BLaER1 (cell line): ENCODE measurements at regions not wholly inside any gene's neighbourhood (a gene's known extent, or its start where the extent isn't known, plus 50 kb on each side); places are given as distances from the start of the nearest gene placed in this dataset.

Source experiments
- H3K27ac ChIP-seq: shearing (Covaris generic); formaldehyde crosslinking; 2 replicates; pipeline ENCODE4 v1.8.1; 2022
- H3K27me3 ChIP-seq: shearing (Covaris generic); formaldehyde crosslinking; 2 replicates; pipeline ENCODE4 v1.8.1; 2022
- H3K36me3 ChIP-seq: shearing (Covaris generic); formaldehyde crosslinking; 2 replicates; pipeline ENCODE4 v1.8.1; 2022
- H3K4me1 ChIP-seq: shearing (Covaris generic); formaldehyde crosslinking; 2 replicates; pipeline ENCODE4 v1.8.1; 2022
- H3K4me2 ChIP-seq: shearing (Covaris generic); formaldehyde crosslinking; 2 replicates; pipeline ENCODE4 v1.8.1; 2022
- H3K4me3 ChIP-seq: shearing (Covaris generic); formaldehyde crosslinking; 2 replicates; pipeline ENCODE4 v1.8.1; 2022
- H3K9ac ChIP-seq: shearing (Covaris generic); formaldehyde crosslinking; 2 replicates; pipeline ENCODE4 v1.8.1; 2022
- H3K9me3 ChIP-seq: shearing (Covaris generic); formaldehyde crosslinking; 2 replicates; pipeline ENCODE4 v1.8.1; 2022
- H4K20me1 ChIP-seq: shearing (Covaris generic); formaldehyde crosslinking; 2 replicates; pipeline ENCODE4 v1.8.1; 2022
- Cebpa-rat ChIP-seq: shearing (Covaris generic); IDR thresholded peaks from 2 replicates; pipeline ENCODE4 v1.8.1; 2022

DNA sequence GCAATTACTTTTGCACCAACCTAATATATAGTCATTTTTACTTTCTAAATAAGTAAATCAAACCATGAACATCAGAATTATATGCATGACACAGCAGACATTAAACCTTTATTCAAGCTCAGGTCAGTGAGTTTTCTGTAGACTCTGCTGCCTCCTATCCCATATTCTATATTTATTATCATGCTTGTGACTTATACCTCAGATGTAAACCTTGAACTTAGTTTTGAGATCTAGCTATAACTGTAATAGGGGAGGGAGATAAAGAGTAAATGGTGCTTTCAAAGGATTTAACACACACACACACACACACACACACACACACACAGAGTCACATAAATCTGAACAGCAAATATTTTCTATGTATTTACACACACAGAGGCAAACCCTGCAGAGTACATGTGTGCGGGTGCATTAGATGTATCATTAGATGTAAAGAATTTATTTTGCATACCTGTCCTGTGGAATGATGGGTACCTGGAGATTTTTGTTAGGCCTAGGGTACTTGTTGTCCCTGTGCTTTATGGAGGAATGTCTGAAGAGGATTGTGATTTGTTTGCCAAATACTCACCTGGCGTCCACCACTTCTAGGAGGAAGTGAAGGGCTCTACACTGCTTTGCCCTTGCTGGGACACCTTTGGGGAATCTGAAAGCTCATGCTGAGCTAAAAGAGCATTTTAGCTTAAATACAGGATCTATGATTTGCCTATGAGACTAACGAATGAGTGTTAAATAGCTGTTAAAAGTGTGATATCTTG is 521.9 kb downstream of the KLF5 start:
- no peak overlapping the region for H3K9ac ChIP-seq
- H3K4me2 ChIP-seq: no peak overlapping the region
- H3K27ac ChIP-seq: no peak overlapping the region
- H3K4me3 ChIP-seq: no peak overlapping the region
- H4K20me1 ChIP-seq: no peaks in the 10 kb centered on the region
- no peak for TF ChIP-seq Cebpa-rat
- H3K36me3 ChIP-seq: no peaks in the 10 kb centered on the region
- H3K27me3 ChIP-seq: no peaks in the 10 kb centered on the region
- no peaks in the 10 kb centered on the region for H3K4me1 ChIP-seq
- H3K9me3 ChIP-seq: no peaks in the 10 kb centered on the region

DNA sequence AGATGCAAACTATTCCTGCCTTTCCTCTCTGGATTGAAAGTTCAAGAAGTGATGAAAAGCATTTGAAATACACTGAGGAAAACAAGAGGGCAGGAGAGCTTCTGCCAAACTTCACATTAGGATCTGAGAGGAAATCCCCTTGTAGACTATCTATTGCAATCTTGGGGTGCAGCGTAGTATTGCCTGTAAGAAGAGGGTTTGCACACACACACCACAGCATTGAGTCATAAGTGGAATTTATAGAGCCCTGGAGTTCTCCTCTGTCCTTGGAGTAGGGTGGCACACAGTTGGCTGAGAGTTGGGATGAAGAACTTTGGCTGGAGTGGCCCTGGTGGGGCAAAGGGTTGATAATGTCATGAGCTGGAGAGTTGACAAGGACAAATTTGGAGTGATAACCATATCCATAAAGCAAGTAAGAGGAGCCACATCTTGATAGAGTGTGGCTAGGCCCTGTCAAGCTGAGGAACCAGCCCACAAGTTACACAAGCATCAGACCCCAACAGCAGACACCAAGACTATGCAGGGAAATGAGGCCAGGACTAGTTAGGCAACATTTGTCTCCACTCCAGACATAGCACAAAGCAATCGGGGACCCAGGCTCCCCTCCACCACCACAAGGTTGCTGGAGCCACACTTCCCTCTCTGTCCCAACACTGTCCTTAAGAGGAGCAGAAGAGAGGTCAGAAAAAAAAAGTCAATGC is 520.9 kb downstream of the KLF5 start:
- Histone ChIP-seq H3K36me3 (no peaks in the 10 kb centered on the region), H4K20me1 (no peaks in the 10 kb centered on the region), H3K4me1 (no peaks in the 10 kb centered on the region), H3K27ac (no peak overlapping the region), H3K4me3 (no peak overlapping the region), H3K9me3 (no peaks in the 10 kb centered on the region), H3K27me3 (no peaks in the 10 kb centered on the region), H3K9ac (no peak overlapping the region), H3K4me2 (no peak overlapping the region)
- no peak for TF ChIP-seq Cebpa-rat

DNA sequence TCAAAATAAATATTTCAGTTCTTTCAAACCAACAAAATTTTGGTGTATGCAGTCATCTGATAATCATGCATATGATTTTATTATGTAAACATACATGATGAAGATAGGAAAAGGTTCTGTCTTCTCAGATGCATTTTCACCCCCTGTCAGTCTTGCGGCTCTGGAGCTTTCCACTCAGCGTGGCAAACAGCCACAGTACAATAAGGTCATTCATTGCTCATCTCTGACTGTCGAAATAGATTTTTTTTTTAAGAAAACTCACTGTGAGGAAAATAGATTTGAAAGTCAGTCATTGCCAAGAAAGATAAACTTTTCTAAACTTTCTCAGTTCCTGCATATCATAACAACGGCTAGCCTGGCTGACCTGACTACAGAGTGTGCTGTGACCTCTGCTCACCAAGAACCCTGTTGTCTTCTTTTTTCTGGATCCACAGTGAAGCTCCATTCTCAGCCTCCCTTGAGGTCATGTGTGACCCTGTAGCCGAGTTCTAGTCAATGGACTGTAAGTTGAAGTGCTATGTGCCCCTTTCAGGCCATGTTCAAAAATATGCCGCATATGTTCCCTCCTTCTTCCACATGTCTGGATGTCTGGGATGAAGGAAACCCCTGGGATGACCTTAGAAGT is 519.6 kb downstream of the KLF5 start:
- no peaks in the 10 kb centered on the region for H3K27me3 ChIP-seq
- no peaks in the 10 kb centered on the region for H3K36me3 ChIP-seq
- 0 out of 2 replicates have a peak, but pooled peaks cover 3% of the 10 kb centered on the region for H3K9me3 ChIP-seq
- no peaks in the 10 kb centered on the region for H3K4me1 ChIP-seq
- no peak overlapping the region for H3K4me3 ChIP-seq
- H3K4me2 ChIP-seq: no peak overlapping the region
- H3K27ac ChIP-seq: no peak overlapping the region
- no peaks in the 10 kb centered on the region for H4K20me1 ChIP-seq
- H3K9ac ChIP-seq: no peak overlapping the region
- TF ChIP-seq Cebpa-rat: no peak

DNA sequence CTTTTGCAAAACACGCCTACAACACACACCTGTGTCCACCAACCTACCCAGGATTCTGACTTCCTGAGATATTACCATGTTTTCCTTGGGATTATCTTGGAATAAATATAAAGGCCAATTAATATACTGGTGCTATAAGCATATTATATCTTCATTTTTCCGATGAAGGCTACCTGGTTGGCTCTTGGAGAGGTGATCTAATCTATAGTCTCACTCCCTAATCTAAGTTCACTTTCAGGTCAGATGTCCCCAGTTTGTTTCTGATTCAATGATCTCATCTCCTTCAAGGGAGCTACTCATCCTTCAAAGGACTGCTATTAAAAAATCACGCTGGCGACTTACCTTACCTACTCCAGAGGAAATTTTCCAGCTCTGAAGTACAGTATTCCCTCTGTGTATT is 517.5 kb downstream of the KLF5 start:
- H3K27me3 ChIP-seq: no peaks in the 10 kb centered on the region
- 0 out of 2 replicates have a peak, but pooled peaks cover 3% of the 10 kb centered on the region for H3K9me3 ChIP-seq
- no peaks in the 10 kb centered on the region for H3K36me3 ChIP-seq
- no peak for TF ChIP-seq Cebpa-rat
- H3K4me2 ChIP-seq: no peak overlapping the region
- no peak overlapping the region for H3K9ac ChIP-seq
- H3K4me1 ChIP-seq: no peaks in the 10 kb centered on the region
- H4K20me1 ChIP-seq: no peaks in the 10 kb centered on the region
- H3K27ac ChIP-seq: no peak overlapping the region
- H3K4me3 ChIP-seq: no peak overlapping the region

DNA sequence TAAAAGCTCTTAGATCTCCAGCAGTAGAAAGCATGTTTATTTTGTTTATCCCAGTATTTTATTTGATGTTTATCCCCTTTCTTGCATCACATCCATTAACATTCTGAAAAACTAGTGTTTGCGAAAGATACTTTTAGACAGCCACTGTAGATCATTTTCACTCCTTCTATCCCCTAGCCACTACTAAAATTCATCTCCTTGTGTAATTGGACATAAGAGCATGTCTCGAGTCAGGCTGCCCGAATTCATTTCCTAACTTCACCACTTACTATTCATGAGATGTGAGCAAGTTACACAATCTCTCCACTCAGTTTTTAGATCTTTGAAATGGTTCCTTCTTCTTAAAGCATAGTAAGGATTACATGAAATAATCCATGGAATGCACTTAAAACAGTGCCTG is 514.0 kb downstream of the KLF5 start:
- Histone ChIP-seq H3K4me2 (no peak overlapping the region), H3K4me3 (no peak overlapping the region), H3K27me3 (no peaks in the 10 kb centered on the region), H3K27ac (no peak overlapping the region), H3K4me1 (no peaks in the 10 kb centered on the region), H3K9me3 (0 out of 2 replicates have a peak, but pooled peaks cover 3% of the 10 kb centered on the region), H3K9ac (no peak overlapping the region), H3K36me3 (no peaks in the 10 kb centered on the region), H4K20me1 (no peaks in the 10 kb centered on the region)
- TF ChIP-seq Cebpa-rat: no peak

DNA sequence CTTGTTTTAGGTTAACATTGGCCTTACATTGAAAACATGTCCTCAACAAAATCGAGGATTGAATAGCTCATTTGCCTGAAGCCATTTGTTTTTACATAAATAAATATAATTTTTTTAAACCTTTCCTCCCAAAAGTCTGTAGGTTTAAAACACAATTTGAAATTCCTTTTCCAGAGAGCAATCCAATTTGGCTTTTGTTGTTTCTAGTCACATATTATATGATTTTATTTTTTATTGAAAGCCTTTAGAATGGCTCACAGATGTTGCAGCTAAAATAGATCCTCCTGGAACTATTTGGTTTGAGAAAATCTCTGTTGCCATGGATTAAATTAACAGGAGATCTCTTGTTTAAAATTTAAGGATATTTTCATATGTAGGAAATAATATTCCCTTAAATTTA is 512.6 kb downstream of the KLF5 start:
- H3K9ac ChIP-seq: no peak overlapping the region
- TF ChIP-seq Cebpa-rat: no peak
- no peak overlapping the region for H3K4me3 ChIP-seq
- 0 out of 2 replicates have a peak, but pooled peaks cover 3% of the 10 kb centered on the region for H3K9me3 ChIP-seq
- H3K27ac ChIP-seq: no peak overlapping the region
- H3K4me1 ChIP-seq: no peaks in the 10 kb centered on the region
- no peaks in the 10 kb centered on the region for H3K36me3 ChIP-seq
- H4K20me1 ChIP-seq: no peaks in the 10 kb centered on the region
- H3K4me2 ChIP-seq: no peak overlapping the region
- no peaks in the 10 kb centered on the region for H3K27me3 ChIP-seq

DNA sequence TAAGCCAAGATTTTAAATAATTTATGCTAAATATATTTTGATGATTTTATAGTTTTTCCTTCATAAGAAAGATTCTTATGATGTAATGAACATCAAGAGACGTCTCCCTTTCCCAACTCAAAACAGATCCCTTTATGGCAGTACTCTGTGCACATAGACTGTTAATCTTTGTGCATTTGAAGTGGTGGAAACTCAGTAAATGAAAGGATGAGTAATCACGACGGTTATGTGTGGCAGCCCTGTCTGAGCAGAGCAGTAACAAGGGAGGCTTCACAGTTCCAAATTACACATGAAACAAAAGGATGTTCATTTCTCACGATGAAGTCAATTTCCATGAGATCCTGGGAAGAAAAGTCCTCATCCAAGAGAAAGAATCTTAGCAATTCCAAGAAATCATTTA is 498.1 kb downstream of the KLF5 start:
- no peak for TF ChIP-seq Cebpa-rat
- no peak overlapping the region for H3K4me3 ChIP-seq
- no peaks in the 10 kb centered on the region for H3K9me3 ChIP-seq
- no peaks in the 10 kb centered on the region for H3K4me1 ChIP-seq
- no peaks in the 10 kb centered on the region for H4K20me1 ChIP-seq
- no peaks in the 10 kb centered on the region for H3K36me3 ChIP-seq
- no peak overlapping the region for H3K27ac ChIP-seq
- no peaks in the 10 kb centered on the region for H3K27me3 ChIP-seq
- H3K4me2 ChIP-seq: no peak overlapping the region
- no peak overlapping the region for H3K9ac ChIP-seq

DNA sequence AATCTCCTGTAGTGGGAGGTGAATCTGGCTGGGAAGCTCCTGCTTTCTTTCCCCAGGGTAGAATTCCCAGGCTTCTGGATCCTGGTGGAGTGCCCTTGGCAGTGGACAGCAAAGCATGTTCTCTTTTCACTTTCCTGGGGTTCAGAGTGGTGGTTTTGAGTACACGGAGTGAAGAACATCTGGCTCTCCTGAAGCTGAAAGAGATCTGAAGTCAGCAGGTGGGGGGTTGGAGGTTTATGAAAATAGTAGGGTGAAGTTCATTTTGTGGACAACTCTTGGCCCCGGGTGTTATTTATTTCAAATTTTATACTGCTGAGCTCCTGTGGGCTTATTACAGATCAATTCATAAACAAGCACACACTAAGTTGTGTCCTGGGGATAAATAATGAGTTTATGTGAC is 497.3 kb downstream of the KLF5 start:
- Histone ChIP-seq H3K9me3 (no peaks in the 10 kb centered on the region), H3K27ac (no peak overlapping the region), H3K27me3 (no peaks in the 10 kb centered on the region), H4K20me1 (no peaks in the 10 kb centered on the region), H3K4me3 (no peak overlapping the region), H3K4me2 (no peak overlapping the region), H3K36me3 (no peaks in the 10 kb centered on the region), H3K4me1 (no peaks in the 10 kb centered on the region), H3K9ac (no peak overlapping the region)
- TF ChIP-seq Cebpa-rat: no peak

DNA sequence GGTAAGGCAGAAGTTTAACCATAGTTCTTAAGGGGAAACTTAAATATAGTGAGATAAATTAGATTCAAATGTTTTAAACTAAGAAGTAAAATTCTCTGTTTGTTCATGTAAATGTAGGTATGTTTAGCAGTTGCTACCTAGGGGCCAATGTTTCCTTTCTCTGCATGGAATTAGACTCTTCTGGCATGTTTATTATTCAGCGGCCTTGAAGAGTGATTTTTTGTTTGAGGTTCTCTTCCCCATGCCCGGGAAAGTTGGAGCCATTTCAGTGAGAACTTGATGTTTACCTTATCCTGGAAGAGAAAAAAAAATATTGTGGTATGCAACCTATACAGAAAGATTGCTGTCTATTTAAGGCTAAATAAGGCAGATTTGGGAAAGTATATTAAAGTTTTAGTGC is 492.9 kb downstream of the KLF5 start:
- Histone ChIP-seq H3K27ac (no peak overlapping the region), H3K4me2 (no peak overlapping the region), H4K20me1 (no peaks in the 10 kb centered on the region), H3K9me3 (no peaks in the 10 kb centered on the region), H3K4me3 (no peak overlapping the region), H3K36me3 (no peaks in the 10 kb centered on the region), H3K27me3 (no peaks in the 10 kb centered on the region), H3K4me1 (no peaks in the 10 kb centered on the region), H3K9ac (no peak overlapping the region)
- no peak for TF ChIP-seq Cebpa-rat

DNA sequence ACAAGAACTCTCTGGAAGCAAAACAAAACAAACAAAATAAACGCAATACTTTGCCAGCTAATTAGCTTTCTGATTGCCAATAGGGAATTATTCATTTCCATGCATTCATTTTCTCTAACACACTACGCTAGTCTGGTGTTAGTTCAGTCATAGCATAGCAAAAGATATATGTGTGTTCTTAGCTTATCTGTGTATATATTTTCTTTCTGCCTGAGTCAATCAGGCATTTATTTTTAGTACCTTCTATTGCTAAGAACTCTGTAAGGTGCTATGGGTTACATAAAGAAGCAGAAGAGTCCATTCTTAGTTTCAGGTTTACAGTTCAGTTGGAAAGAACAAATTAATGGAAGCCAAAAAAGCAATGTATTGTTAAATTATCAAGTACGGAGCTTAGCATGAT is 490.9 kb downstream of the KLF5 start:
- no peaks in the 10 kb centered on the region for H3K27me3 ChIP-seq
- H3K4me2 ChIP-seq: no peak overlapping the region
- no peaks in the 10 kb centered on the region for H3K36me3 ChIP-seq
- no peak overlapping the region for H3K9ac ChIP-seq
- H4K20me1 ChIP-seq: no peaks in the 10 kb centered on the region
- no peaks in the 10 kb centered on the region for H3K4me1 ChIP-seq
- H3K9me3 ChIP-seq: no peaks in the 10 kb centered on the region
- no peak overlapping the region for H3K27ac ChIP-seq
- TF ChIP-seq Cebpa-rat: no peak
- no peak overlapping the region for H3K4me3 ChIP-seq
